Upper lobe of right lung (tissue), 1 donor: ENCODE measurements at regions not wholly inside any gene's neighbourhood (a gene's known extent, or its start where the extent isn't known, plus 50 kb on each side); places are given as distances from the start of the nearest gene placed in this dataset.

ENCODE experiments used
- ATAC-seq: fragments of 200-7000 bp; cut with Tn5 transposase; one replicate; pipeline ENCODE4 v1.9.1; 2020; ENCODE audit warnings: mild to moderate bottlenecking, moderate library complexity
- DNase-seq: peaks from one replicate; pipeline ENCODE4 v3.0.0-alpha.2; 2020
- H3K27ac ChIP-seq: fragments of 200-600 bp; one replicate; pipeline ENCODE4 v1.8.0; 2022
- H3K27me3 ChIP-seq: fragments of 200-600 bp; one replicate; pipeline ENCODE4 v1.8.0; 2022; ENCODE audit warnings: mild to moderate bottlenecking
- H3K36me3 ChIP-seq: fragments of 200-600 bp; one replicate; pipeline ENCODE4 v1.8.0; 2022
- H3K4me1 ChIP-seq: fragments of 200-600 bp; one replicate; pipeline ENCODE4 v1.8.0; 2022
- H3K4me3 ChIP-seq: fragments of 200-600 bp; one replicate; pipeline ENCODE4 v1.8.0; 2022; ENCODE audit warnings: mild to moderate bottlenecking
- H3K9me3 ChIP-seq: fragments of 200-600 bp; one replicate; pipeline ENCODE4 v1.8.0; 2022
- intact Hi-C: fragments of 100-400 bp; cut with DNase I; formaldehyde crosslinking; loops from one replicate; pipeline ENCODE4 v1.11.0; 2022
- TF ChIP-seq, protein P1 (sequence below): fragments of 200-600 bp; IDR thresholded peaks from one replicate; pipeline ENCODE4 v1.8.0; 2022; ENCODE audit warnings: antibody characterized with exemption
- donor health status: DM: no; HTN: yes; CAD: no; lungs with severe emphysema.

GRCh38 chr15:69780981-69781380 is 316.7 kb downstream of the TLE3 start:
- no peaks in the 10 kb centered on the region for H3K27me3 ChIP-seq
- no peaks in the 10 kb centered on the region for H3K36me3 ChIP-seq
- intact Hi-C loops: no loop called here
- TF ChIP-seq, protein P1, sequence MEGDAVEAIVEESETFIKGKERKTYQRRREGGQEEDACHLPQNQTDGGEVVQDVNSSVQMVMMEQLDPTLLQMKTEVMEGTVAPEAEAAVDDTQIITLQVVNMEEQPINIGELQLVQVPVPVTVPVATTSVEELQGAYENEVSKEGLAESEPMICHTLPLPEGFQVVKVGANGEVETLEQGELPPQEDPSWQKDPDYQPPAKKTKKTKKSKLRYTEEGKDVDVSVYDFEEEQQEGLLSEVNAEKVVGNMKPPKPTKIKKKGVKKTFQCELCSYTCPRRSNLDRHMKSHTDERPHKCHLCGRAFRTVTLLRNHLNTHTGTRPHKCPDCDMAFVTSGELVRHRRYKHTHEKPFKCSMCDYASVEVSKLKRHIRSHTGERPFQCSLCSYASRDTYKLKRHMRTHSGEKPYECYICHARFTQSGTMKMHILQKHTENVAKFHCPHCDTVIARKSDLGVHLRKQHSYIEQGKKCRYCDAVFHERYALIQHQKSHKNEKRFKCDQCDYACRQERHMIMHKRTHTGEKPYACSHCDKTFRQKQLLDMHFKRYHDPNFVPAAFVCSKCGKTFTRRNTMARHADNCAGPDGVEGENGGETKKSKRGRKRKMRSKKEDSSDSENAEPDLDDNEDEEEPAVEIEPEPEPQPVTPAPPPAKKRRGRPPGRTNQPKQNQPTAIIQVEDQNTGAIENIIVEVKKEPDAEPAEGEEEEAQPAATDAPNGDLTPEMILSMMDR: no peak
- no peak for ATAC-seq
- H3K9me3 ChIP-seq: no peaks in the 10 kb centered on the region
- no peak for DNase-seq
- no peak overlapping the region for H3K4me3 ChIP-seq
- no peak overlapping the region for H3K27ac ChIP-seq
- H3K4me1 ChIP-seq: no peaks in the 10 kb centered on the region

- H3K27me3 ChIP-seq: no peaks in the 10 kb centered on the region
- H3K27ac ChIP-seq: no peak overlapping the region
- H3K4me1 ChIP-seq: no peaks in the 10 kb centered on the region
- ATAC-seq: no peak
- H3K9me3 ChIP-seq: no peaks in the 10 kb centered on the region
- TF ChIP-seq, protein P1: no peak
- no peak overlapping the region for H3K4me3 ChIP-seq
- intact Hi-C loops: no loop called here
- DNase-seq: no peak
- no peaks in the 10 kb centered on the region for H3K36me3 ChIP-seq
These were observed 316.1 kb downstream of the TLE3 start for GRCh38 chr15:69781411-69782125.

GRCh38 chr15:69782139-69782658 is 315.5 kb downstream of the TLE3 start:
- Histone ChIP-seq H3K36me3 (no peaks in the 10 kb centered on the region), H3K4me3 (no peak overlapping the region), H3K27me3 (no peaks in the 10 kb centered on the region), H3K4me1 (no peaks in the 10 kb centered on the region), H3K27ac (no peak overlapping the region), H3K9me3 (no peaks in the 10 kb centered on the region)
- ATAC-seq: no peak
- intact Hi-C loops: no loop called here
- DNase-seq: no peak
- TF ChIP-seq, protein P1: no peak

DNA sequence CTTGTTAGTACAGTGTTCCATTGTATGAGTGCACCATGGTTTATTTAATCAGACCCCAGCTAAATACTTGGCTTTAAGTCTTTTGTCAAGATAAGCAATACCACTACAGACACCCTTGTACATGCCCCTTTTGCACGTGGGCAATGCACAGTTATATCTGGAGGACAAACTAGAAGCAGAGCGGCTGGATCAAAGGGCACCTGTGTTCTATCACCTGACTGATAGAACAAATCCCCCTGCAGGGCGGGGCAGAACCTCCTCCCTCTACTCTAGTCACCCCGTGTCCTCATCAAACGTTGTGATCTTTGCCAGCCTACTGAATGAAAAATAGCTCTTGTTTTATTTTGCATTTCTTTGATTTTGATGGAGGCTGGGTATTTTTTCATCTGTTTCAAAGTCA is 314.9 kb downstream of the TLE3 start:
- Histone ChIP-seq H3K4me3 (no peak overlapping the region), H3K27me3 (no peaks in the 10 kb centered on the region), H3K36me3 (no peaks in the 10 kb centered on the region), H3K27ac (no peak overlapping the region), H3K9me3 (no peaks in the 10 kb centered on the region), H3K4me1 (no peaks in the 10 kb centered on the region)
- TF ChIP-seq, protein P1: no peak
- DNase-seq (no peak), ATAC-seq (no peak)
- intact Hi-C loops: no loop called here

DNA sequence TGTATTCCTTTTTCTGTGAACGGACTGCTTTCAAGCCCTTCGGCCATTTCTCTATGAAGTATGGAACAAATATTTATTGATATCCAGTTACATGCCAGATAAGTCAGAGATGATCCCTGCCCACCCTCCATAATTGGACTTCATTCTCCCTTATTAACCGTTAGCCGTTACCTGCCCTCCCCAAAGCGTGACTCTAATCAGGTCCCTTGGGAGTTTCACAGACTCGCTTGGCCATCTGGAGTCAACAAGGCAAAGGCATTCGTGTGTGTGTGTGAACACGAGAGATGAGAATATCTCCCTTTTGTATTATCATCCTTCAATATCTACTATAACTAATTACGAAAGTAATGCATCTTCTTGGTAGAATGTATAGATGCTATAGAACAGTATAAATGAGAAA is 314.5 kb downstream of the TLE3 start:
- TF ChIP-seq, protein P1: no peak
- H3K4me3 ChIP-seq: no peak overlapping the region
- intact Hi-C loops: no loop called here
- H3K36me3 ChIP-seq: no peaks in the 10 kb centered on the region
- no peaks in the 10 kb centered on the region for H3K4me1 ChIP-seq
- ATAC-seq (no peak), DNase-seq (no peak)
- no peaks in the 10 kb centered on the region for H3K27me3 ChIP-seq
- no peaks in the 10 kb centered on the region for H3K9me3 ChIP-seq
- H3K27ac ChIP-seq: no peak overlapping the region
